ENCODE measurements at regions not wholly inside any gene's neighbourhood (a gene's known extent, or its start where the extent isn't known, plus 50 kb on each side); places are given as distances from the start of the nearest gene placed in this dataset.

GRCh38 chr7:159213253-159213652 is 68.6 kb upstream of the VIPR2 start (continued):
- TF ChIP-seq ZNF672 (CRISPR knock-in tag; IDR thresholded peaks at IDR 0.05) (no peak), CBX5 (CRISPR knock-in tag; IDR thresholded peaks at IDR 0.05; ENCODE audit: borderline replicate concordance) (no peak), ZNF737 (CRISPR knock-in tag; IDR thresholded peaks at IDR 0.05; ENCODE audit: borderline replicate concordance) (no peak)

- Histone ChIP-seq H3K27ac (ENCODE audit: extremely low read length, insufficient read depth, low read length) (no peak overlapping the region), H4K20me1 (ENCODE audit: insufficient read depth, low read length) (no peaks in the 10 kb centered on the region), H3K4me3 (replicated peaks in 1 of 3; ENCODE audit: insufficient read depth in 1 of 3, low read depth in 2 of 3, low read length in 3 of 3) (no peak overlapping the region), H2AFZ (ENCODE audit: low read length) (no peak overlapping the region), H3K9ac (ENCODE audit: insufficient read depth, low read depth, low read length) (no peak overlapping the region), H3K4me2 (ENCODE audit: low read depth, low read length) (no peak overlapping the region), H3K27me3 (ENCODE audit: control insufficient read depth in 1 of 2, insufficient read depth in 2 of 2, low read length in 2 of 2) (peaks cover 2 to 15% of the 10 kb centered on the region in 2 experiments; a peak in 2 of 5 replicates), H3K79me2 (ENCODE audit: insufficient read depth, low read length) (no peaks in the 10 kb centered on the region), H3K9me3 (ENCODE audit: low read length) (no peaks in the 10 kb centered on the region), H3K4me1 (ENCODE audit: insufficient read depth, low read length) (no peaks in the 10 kb centered on the region), H3K36me3 (replicated peaks in 1 of 2; ENCODE audit: control insufficient read depth in 1 of 2, insufficient read depth in 2 of 2, low read length in 2 of 2) (no peaks in the 10 kb centered on the region)
- WGBS (ENCODE audit: low lambda C conversion rate) = 15% methylated on average over 4 of the region's 4 CpGs
- FAIRE-seq (no peak), ATAC-seq (no peak), DNase-seq (ENCODE audit: low spot score) (no peak)
- in situ Hi-C loops (cut with HindIII; ENCODE audit: extremely low pct_ligation_motif_present, low pct_unique_long_range_greater_than_20kb) (no loop called here), intact Hi-C loops (cut with micrococcal nuclease; ENCODE audit: unreplicated experiment) (no loop called here)
- POLR2A ChIA-PET = no interaction called here
- BruUV-seq (replicated peaks) = no TSS peak
- CTCF ChIA-PET (ENCODE audit: low intra/inter-chr PET ratio, low total read pairs) = no interaction called here
- no peak for TF ChIP-seq MAFF (IDR thresholded peaks at IDR 0.05; ENCODE audit: low read depth, low read length)
- TF ChIP-seq ZNF644 (CRISPR knock-in tag; IDR thresholded peaks at IDR 0.05; ENCODE audit: low read depth) = no peak
- TF ChIP-seq HOXA9 (CRISPR knock-in tag; IDR thresholded peaks at IDR 0.05; ENCODE audit: borderline replicate concordance) = no peak
- no peak for TF ChIP-seq SKI (IDR thresholded peaks at IDR 0.05; ENCODE audit: partially characterized antibody)
- no peak for TF ChIP-seq ARNT2 (CRISPR knock-in tag; IDR thresholded peaks at IDR 0.05; ENCODE audit: low read depth)
- no peak for TF ChIP-seq NR2C2 (CRISPR knock-in tag; IDR thresholded peaks at IDR 0.05; ENCODE audit: borderline replicate concordance)
- TF ChIP-seq MEF2D (CRISPR knock-in tag; IDR thresholded peaks at IDR 0.05) = no peak
- no peak for TF ChIP-seq NFKB2 (CRISPR knock-in tag; IDR thresholded peaks at IDR 0.05; ENCODE audit: borderline replicate concordance)
- no peak for TF ChIP-seq LRRFIP1 (CRISPR knock-in tag; conservative IDR thresholded peaks at IDR 0.05)
- TF ChIP-seq DMTF1 (CRISPR knock-in tag; IDR thresholded peaks at IDR 0.05) = no peak
- no peak for TF ChIP-seq CC2D1A (CRISPR knock-in tag; IDR thresholded peaks at IDR 0.05)
- no peak for TF ChIP-seq E2F2 (CRISPR knock-in tag; IDR thresholded peaks at IDR 0.05; ENCODE audit: borderline replicate concordance)
- no peak for TF ChIP-seq NR0B2 (CRISPR knock-in tag; IDR thresholded peaks at IDR 0.05)
- no peak for TF ChIP-seq GPN1 (CRISPR knock-in tag; IDR thresholded peaks at IDR 0.05; ENCODE audit: borderline replicate concordance)
Observed at GRCh38 chr7:159212226-159212625, 67.6 kb upstream of the VIPR2 start.
